ENCODE measurements at regions not wholly inside any gene's neighbourhood (a gene's known extent, or its start where the extent isn't known, plus 50 kb on each side); places are given as distances from the start of the nearest gene placed in this dataset.

DNA sequence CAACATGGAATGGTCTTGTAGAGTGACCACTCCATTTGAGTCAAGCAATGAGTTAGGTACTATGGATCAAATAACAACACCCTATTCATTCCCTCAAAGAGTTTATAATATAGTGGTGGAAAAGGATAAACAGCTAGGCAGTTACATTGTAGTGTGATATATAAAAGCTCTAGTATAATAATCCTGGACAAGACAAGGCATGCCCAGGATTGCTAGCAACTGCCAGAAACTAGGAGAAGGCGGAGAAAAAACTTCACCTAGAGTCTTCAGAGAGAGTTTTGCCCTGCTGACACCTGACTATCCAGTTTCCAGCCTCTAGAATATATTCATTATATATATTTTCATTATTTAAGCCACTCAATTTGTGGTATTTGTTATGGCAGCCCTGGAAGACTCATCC lies 530.6 kb downstream of the KLF12 start:
- H3K36me3 Mint-ChIP-seq, result no peaks in the 10 kb centered on the region
- H3K27me3 Mint-ChIP-seq (ENCODE audit: low read depth in 3 of 3), result no peaks in the 10 kb centered on the region
- no peak overlapping the region for H3K4me2 ChIP-seq (replicated peaks; ENCODE audit: extremely low read depth, low read length, poor library complexity, severe bottlenecking)
- H3K9me3 ChIP-seq (replicated peaks in 1 of 2; ENCODE audit: control insufficient read depth in 1 of 2, insufficient read depth in 1 of 2, low read length in 2 of 2), result peaks cover 0 to 5% of the 10 kb centered on the region in 2 donors
- TF ChIP-seq, protein P1, sequence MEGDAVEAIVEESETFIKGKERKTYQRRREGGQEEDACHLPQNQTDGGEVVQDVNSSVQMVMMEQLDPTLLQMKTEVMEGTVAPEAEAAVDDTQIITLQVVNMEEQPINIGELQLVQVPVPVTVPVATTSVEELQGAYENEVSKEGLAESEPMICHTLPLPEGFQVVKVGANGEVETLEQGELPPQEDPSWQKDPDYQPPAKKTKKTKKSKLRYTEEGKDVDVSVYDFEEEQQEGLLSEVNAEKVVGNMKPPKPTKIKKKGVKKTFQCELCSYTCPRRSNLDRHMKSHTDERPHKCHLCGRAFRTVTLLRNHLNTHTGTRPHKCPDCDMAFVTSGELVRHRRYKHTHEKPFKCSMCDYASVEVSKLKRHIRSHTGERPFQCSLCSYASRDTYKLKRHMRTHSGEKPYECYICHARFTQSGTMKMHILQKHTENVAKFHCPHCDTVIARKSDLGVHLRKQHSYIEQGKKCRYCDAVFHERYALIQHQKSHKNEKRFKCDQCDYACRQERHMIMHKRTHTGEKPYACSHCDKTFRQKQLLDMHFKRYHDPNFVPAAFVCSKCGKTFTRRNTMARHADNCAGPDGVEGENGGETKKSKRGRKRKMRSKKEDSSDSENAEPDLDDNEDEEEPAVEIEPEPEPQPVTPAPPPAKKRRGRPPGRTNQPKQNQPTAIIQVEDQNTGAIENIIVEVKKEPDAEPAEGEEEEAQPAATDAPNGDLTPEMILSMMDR (IDR thresholded peaks at IDR 0.05), result no peak
- no peak overlapping the region for H2AFZ ChIP-seq (ENCODE audit: insufficient read depth, low read depth, low read length, poor library complexity, severe bottlenecking)
- peaks cover 5 to 12% (median 7%) of the 10 kb centered on the region in 7 donors for H3K9me3 Mint-ChIP-seq
- no peaks in the 10 kb centered on the region for H3K36me3 ChIP-seq (replicated peaks in 1 of 2; ENCODE audit: control insufficient read depth in 1 of 2, insufficient read depth in 2 of 2, low read length in 2 of 2)
- H3K4me3 ChIP-seq (replicated peaks in 1 of 3; ENCODE audit: low read depth in 2 of 3, low read length in 3 of 3), result no peak overlapping the region
- no peak overlapping the region for H3K27ac Mint-ChIP-seq
- H3K27me3 ChIP-seq (ENCODE audit: control insufficient read depth in 2 of 2, insufficient read depth in 2 of 2, low read length in 2 of 2), result no peaks in the 10 kb centered on the region
- no peak for DNase-seq
- no peaks in the 10 kb centered on the region for H4K20me1 ChIP-seq (ENCODE audit: insufficient read depth, low read length)
- H3K79me2 ChIP-seq (ENCODE audit: insufficient read depth, low read length), result no peaks in the 10 kb centered on the region
- H3K9ac ChIP-seq (ENCODE audit: insufficient read depth, low read length, poor library complexity, severe bottlenecking), result no peak overlapping the region
- no peaks in the 10 kb centered on the region for H3K4me1 ChIP-seq (ENCODE audit: control insufficient read depth in 1 of 2, insufficient read depth in 2 of 2, low read length in 2 of 2)
- H3K27ac ChIP-seq (ENCODE audit: low read depth in 1 of 2, low read length in 2 of 2), result no peak overlapping the region
- no CpG with 5 or more reads among the region's 1 CpG for WGBS (ENCODE audit: insufficient coverage)
- H3K4me3 Mint-ChIP-seq, result no peak overlapping the region
- no peaks in the 10 kb centered on the region for H3K4me1 Mint-ChIP-seq
- intact Hi-C loops (cut with micrococcal nuclease), result no loop called here

DNA sequence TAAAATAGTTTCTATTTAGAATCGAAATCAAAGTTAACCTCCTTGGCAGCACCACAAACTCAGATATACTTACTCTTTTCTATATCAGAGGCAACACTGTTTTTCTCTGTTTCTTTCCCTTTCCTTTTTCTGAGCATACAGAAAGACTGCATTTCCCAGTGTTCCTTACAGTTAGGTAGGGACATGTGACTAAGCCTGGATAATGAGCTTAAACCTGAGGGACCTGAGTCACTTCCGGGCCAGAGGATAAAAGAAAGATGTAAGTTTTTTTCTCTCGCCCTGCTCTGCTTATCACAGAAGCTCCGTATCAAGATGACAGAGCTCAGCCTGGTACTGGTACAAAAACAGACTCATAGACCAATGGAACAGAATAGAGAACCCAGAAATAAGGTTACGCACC lies 531.9 kb downstream of the KLF12 start:
- no peak for DNase-seq
- Histone ChIP-seq H2AFZ (ENCODE audit: insufficient read depth, low read depth, low read length, poor library complexity, severe bottlenecking) (no peak overlapping the region), H3K27ac (ENCODE audit: low read depth in 1 of 2, low read length in 2 of 2) (no peak overlapping the region), H3K4me3 (replicated peaks in 1 of 3; ENCODE audit: low read depth in 2 of 3, low read length in 3 of 3) (no peak overlapping the region), H3K79me2 (ENCODE audit: insufficient read depth, low read length) (no peaks in the 10 kb centered on the region), H4K20me1 (ENCODE audit: insufficient read depth, low read length) (no peaks in the 10 kb centered on the region), H3K27me3 (ENCODE audit: control insufficient read depth in 2 of 2, insufficient read depth in 2 of 2, low read length in 2 of 2) (no peaks in the 10 kb centered on the region), H3K9ac (ENCODE audit: insufficient read depth, low read length, poor library complexity, severe bottlenecking) (no peak overlapping the region), H3K9me3 (replicated peaks in 1 of 2; ENCODE audit: control insufficient read depth in 1 of 2, insufficient read depth in 1 of 2, low read length in 2 of 2) (peaks cover 0 to 5% of the 10 kb centered on the region in 2 donors), H3K4me2 (replicated peaks; ENCODE audit: extremely low read depth, low read length, poor library complexity, severe bottlenecking) (no peak overlapping the region), H3K4me1 (ENCODE audit: control insufficient read depth in 1 of 2, insufficient read depth in 2 of 2, low read length in 2 of 2) (no peaks in the 10 kb centered on the region), H3K36me3 (replicated peaks in 1 of 2; ENCODE audit: control insufficient read depth in 1 of 2, insufficient read depth in 2 of 2, low read length in 2 of 2) (no peaks in the 10 kb centered on the region)
- TF ChIP-seq, protein P1 (IDR thresholded peaks at IDR 0.05), result no peak
- Mint-ChIP-seq H3K36me3 (no peaks in the 10 kb centered on the region), H3K4me1 (no peaks in the 10 kb centered on the region), H3K4me3 (no peak overlapping the region), H3K9me3 (peaks cover 5 to 12% (median 7%) of the 10 kb centered on the region in 7 donors), H3K27ac (no peak overlapping the region), H3K27me3 (ENCODE audit: low read depth in 3 of 3) (no peaks in the 10 kb centered on the region)
- intact Hi-C loops (cut with micrococcal nuclease), result no loop called here
- WGBS (ENCODE audit: insufficient coverage), result no CpG with 5 or more reads among the region's 5 CpGs

Data from CD14-positive monocyte (primary cell).